GM18526 (cell line): ENCODE measurements at regions not wholly inside any gene's neighbourhood (a gene's known extent, or its start where the extent isn't known, plus 50 kb on each side); places are given as distances from the start of the nearest gene placed in this dataset.

Experiments
- POLR2A ChIP-seq: IDR thresholded peaks from 3 replicates; pipeline ENCODE4 v1.6.1; 2011; ENCODE audit not compliant: insufficient read length; ENCODE audit errors: extremely low read depth

DNA sequence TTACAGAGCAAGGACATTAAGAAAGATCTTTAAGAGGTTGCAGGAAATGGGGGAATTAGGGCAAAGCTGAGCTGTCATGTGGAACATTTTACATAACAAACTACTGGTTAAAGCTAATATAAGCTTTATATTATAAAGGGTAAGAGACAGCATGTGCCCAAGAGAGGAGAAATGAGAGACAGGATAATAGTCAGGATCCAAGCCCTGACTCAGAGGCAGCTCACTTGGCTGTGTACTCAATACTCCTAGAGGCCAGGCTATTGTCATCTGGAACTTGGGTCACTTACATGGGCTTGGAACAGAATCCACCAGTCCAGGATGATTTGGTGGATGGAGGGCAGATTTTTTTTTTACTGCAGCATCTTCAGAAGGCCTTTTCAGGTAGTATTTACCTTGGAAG lies 418.6 kb upstream of the ZMIZ1 start:
- no peak for TF ChIP-seq POLR2A

GRCh38 chr10:78651287-78651686 lies 417.5 kb upstream of the ZMIZ1 start:
- no peak for TF ChIP-seq POLR2A

GRCh38 chr10:78653555-78653954 lies 415.2 kb upstream of the ZMIZ1 start:
- TF ChIP-seq POLR2A = no peak

DNA sequence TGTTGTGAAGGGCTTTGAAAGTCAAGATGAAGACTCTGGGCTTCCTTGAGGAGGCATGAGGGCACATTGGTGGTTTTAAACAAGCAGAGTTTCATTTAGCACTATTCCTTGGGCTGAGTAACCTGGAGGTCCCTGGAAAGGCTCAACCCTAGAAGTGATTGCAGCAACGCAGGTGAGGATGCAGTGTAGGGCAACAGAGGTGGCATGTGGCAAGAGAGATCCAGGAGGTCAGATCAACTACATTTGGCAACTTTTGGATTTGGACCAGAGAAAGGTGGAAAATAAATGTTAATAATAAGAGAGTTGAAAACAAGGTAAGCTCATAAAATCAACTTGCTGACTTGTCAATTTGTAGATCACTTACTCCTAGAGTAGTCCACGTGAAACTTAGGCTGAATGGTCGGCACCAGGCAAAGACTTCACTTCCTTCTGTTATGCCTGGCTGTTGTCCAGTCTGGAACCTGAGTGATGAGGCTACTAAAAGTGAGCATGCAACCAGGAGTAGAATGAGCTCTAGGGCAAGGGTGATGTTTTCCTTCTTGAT lies 414.6 kb upstream of the ZMIZ1 start:
- no peak for TF ChIP-seq POLR2A

DNA sequence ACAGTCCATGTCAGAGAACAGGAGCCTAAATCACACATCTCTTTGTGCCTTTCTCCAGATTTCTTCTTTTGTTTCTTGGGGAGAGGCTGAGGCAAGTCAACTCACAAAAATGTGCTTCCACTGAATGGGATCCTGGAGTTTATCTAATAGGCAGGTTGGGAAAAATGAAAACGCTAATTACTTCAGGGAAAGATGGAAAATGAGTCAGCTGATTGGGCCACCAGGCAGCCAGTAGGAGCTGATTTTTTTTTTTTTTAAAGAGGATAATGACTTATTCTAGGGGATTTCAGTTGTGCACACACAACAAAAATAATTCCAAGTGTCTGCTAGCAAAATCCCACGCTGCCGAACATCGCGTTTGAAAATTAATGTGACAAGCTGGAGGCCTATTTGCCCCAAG lies 412.8 kb upstream of the ZMIZ1 start:
- no peak for TF ChIP-seq POLR2A

GRCh38 chr10:78656417-78657162 lies 412.2 kb upstream of the ZMIZ1 start:
- TF ChIP-seq POLR2A = no peak

GRCh38 chr10:78657163-78657861 lies 411.5 kb upstream of the ZMIZ1 start:
- no peak for TF ChIP-seq POLR2A

DNA sequence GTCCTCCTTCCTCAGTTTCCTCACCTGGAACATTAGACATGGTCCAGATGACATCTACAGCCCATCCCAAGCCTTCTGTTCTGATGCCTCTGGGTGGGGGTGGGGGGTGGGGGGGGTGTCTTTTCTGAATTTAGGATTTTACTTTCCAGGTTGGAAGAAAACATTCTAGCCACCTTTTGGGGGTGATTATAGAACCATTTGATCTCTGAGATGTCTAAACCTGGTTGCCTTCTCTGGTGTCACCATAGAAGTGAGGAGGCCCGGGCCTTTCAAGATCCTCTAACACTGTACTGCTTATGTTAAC lies 411.0 kb upstream of the ZMIZ1 start:
- TF ChIP-seq POLR2A = no peak

GRCh38 chr10:78658645-78659597 lies 409.8 kb upstream of the ZMIZ1 start:
- no peak for TF ChIP-seq POLR2A

DNA sequence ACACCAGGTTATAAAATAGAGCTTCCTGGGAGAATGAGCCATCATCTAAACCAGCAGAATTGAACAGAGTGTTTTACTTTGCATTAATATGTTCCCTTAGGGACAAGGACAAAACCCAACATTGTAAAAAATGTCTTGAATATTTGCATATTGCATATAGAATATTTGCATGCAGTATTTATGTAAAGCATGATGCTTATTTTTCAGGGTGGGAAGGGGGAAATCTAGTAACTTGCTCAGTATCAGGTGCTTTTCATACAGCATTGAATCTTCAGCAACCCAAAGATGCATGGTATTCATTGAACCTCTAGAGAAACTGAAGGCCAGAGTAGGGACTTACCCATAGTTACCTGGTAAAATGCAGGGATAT lies 409.2 kb upstream of the ZMIZ1 start:
- no peak for TF ChIP-seq POLR2A

GRCh38 chr10:78660446-78661106 lies 408.2 kb upstream of the ZMIZ1 start:
- no peak for TF ChIP-seq POLR2A

- no peak for TF ChIP-seq POLR2A
Observed at GRCh38 chr10:78663721-78664120, 405.0 kb upstream of the ZMIZ1 start.

GRCh38 chr10:78664929-78665553 lies 403.7 kb upstream of the ZMIZ1 start:
- no peak for TF ChIP-seq POLR2A

GRCh38 chr10:78672918-78673317 lies 395.8 kb upstream of the ZMIZ1 start:
- no peak for TF ChIP-seq POLR2A

GRCh38 chr10:78684947-78685346 lies 383.8 kb upstream of the ZMIZ1 start:
- no peak for TF ChIP-seq POLR2A
